GM19463 (cell line): ENCODE measurements at regions not wholly inside any gene's neighbourhood (a gene's known extent, or its start where the extent isn't known, plus 50 kb on each side); places are given as distances from the start of the nearest gene placed in this dataset.
"Not testable (repeated sequence)": the region's sequence is repeated elsewhere in the genome, so short reads cannot be mapped to it uniquely, and the experiment has no call there.

ENCODE experiments used
- ATAC-seq: cut with Tn5 transposase; IDR thresholded peaks from one replicate; pipeline ENCODE4 v1.9.1; 2021; ENCODE audit warnings: mild to moderate bottlenecking, moderate library complexity; ENCODE audit not compliant: unreplicated experiment

DNA sequence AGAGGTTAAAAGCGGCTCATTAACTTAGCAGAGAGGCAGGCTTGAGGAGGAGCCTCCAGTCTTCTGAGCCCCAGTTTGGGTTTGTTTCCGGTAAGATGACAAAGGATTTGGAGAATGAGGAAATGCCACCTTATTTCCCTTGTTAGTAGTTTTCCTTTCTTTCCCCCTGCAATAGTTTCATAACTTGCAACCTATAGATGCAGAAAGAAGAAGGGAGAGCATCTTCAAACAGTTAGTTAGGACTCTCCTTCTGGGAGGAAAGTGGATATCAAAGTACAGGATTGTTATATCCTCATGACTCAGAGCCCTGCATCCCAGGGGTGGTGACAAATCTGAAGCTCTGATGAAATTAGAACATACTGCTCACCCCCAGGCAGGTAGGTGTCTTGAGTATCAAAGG lies 180.7 kb upstream of the SLC38A2 start:
- no peak for ATAC-seq

DNA sequence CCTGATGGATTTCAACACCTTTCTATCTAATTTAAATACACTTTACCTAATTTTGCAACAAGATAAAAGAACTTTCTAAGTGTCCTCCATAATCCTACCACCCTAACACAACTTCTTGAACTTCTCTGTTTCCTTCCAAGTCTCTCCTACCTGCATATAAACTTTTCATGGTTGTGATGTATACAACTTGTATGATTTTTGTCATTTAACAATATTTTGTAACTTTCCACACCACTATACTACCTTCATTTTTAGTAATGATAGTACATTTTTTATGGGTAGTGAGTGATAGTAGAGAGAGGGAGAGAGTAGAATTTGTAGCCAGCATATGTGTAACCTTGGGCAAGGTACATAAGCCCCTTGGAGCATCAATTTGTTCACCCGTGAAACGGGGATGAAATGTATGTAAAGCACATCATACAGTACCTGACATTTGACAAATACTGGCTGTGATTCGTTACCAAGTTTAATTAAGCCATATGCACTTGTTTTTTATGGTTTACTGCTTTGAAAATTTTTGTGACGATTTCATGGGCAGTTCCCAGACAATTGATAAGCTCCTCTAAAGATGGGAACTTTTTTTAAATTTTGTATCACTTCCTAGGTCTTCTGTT lies 177.8 kb upstream of the SLC38A2 start:
- ATAC-seq = no peak

DNA sequence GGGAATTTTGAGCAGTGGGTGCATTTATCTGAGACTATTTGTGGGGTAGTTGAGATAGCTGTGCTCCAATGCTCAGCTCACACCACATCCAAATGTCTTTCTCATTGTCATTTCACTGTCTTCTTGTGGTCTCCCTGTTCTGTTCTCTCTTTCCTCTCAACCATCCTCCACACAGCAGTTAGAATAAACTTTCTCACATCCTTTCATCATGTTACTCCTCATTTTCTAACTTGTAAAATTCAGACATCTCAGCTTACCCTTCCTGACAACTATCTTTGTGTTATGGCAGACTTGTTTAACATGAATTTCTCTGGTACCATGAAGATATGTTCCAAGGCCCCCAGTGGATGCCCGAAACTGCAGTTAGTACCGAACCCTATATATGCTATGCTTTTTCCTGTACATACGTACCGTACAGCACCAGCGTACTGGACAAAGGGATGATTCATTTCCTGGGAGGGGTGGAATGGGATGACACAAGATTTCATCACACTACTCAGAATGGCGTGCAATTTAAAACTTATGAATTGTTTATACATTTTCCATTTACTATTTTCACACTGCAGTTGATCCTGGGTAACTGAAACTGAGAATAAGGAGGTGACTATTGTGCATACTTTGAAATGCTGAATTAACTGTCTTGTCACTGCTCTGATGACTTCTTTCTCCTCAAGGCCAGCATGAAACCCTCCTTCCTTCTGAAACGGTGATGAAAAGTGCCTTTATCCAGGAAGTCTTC lies 177.1 kb upstream of the SLC38A2 start:
- ATAC-seq = no peak

DNA sequence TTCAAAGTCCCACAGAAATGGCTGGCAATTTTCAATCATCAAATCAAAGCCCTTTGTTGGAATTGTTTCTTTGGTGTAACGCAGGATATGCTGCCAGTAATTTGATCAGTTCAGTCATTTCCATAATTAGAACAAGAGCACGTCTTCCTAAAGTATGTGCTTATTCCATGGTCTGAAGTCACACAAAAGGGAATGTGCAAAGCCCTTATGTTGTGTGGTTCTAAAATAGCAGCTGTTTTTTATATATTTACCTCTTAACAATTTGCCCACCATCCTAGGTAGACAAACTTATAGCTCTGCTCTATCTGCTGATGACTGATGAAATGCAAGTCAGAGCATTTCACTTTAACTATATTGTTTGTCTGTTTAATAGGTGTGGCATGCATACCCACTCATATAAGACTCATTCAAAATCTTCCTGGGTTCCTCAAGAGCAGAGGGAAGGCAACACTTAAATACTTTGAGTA lies 176.1 kb upstream of the SLC38A2 start:
- no peak for ATAC-seq

DNA sequence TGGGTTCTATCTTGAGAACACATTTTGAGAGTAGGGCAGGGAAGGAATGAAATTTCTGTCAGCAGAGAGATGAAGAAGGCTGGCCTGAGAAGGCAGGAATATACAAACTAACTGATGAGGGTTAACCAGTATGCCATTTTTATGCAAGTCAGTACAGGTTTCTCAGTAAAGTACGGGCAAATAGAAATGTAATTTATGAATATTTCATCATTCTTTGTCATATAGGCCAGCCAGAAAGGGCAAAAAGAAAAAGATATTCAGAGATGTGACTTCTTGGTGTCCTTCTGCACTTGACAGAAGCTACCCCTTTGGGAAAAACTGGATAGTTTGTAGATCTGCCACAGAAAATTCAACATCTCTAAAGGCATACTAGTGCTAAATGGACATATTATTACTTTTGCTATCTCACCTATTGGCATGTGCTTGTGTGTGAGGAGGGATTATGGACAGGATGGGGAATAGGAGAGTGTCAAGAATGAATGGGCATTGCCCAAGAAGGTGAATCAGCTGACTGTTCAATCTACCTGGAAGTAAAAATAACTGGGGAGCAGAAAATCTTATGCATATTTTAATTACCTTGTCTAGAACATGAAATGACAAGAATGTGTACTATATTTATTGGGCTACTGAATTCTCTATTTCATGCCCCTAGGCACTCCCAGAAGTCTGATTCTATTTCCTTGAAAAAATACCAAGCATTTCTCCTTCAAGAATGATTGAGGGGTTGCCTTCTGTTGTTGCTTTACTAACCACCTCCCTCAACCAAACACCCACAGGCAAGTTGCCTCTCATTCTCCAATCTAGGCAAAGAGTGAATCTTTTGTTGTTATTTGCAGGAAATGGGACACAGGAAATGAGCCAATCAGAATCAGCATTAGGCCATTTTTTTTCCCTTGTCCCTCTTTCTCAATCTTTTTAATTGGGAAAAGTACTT lies 175.1 kb upstream of the SLC38A2 start:
- ATAC-seq = no peak

DNA sequence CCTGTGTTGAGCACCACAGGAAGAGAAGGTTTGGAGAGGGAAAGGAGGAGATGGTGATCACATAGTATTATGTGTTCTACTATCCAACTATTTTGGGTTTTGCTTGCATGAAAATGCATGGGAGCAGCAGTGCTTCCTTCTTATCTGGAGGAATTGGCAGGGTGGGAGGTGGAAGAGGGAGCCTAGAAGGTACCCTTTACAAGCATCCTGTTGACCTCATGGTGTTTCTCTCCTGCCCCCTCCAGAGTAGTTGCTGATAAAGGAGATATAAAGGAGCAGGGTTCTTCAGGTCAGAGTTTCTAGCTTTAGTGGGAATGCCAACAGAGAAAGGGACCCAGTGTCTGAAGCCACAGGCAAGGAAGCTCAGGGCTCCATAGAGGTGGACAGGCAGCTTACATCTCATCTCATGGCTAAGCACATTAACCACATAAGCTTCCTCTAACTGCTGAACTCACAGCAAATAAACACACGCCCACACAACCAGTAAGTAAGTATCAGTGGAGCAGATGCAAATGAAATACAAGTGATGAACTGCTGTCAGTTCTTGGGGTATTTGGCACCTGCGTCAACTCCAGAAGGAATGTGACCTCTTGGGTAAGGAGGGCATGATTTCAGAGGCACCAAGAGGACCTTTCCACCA lies 174.2 kb upstream of the SLC38A2 start:
- ATAC-seq = peak; percentile 90

DNA sequence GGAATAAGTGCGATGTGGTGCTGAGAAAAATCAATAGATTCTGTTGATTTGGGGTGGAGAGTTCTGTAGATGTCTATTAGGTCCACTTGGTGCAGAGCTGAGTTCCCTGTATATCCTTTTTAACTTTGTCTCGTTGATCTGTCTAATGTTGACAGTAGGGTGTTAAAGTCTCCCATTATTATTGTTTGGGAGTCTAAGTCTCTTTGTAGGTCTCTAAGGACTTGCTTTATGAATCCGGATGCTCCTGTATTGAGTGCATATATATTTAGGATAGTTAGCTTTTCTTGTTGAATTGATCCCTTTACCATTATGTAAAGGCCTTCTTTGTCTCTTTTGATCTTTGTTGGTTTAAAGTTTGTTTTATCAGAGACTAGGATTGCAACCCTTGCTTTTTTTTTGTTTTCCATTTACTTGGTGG lies 170.8 kb upstream of the SLC38A2 start:
- ATAC-seq = not testable (repeated sequence)

DNA sequence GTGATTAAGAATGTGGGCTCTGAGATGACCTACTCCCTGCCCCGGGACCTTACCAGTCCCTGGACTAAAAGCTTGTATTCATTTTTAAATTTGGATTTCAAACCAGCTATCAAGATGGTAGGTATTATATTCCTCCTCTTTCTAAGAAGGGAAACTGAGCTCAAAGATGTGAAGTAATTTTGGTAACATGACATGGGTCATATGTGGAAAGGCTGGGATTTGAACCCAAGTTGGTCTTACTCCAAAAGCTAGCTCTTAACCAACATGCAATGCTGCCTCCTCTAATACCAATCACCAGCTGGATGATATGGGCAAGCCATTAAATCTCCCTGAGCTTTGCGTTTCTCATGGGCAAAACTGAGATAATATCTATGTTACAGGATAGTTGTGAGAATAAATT lies 166.4 kb upstream of the SLC38A2 start:
- ATAC-seq = no peak

DNA sequence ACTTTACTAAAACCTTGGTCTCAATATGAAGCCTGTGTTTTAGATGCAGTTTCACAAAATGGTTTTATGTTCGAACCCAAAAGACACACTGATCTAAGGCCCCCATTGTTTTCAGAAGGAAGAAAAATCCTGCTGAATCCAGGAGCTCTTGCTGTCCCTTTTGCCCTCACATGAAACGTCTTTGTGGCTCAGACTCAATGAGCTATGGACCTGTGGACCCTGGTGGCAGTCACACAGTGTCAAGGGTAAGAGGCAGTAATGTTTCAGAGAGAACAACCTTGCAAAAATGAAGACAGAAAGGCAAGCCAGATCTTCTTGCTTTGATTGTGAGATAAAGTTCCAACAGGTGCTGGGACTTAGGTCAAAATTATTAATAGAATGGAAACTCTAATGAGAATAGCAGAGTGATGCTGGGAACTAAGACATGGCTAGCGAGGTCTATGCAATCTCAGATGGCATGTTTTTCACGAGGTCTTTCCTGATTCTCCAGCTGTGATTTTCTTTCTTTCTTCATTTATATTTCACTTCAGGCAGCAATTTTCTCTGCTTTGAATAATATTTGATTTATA lies 164.9 kb upstream of the SLC38A2 start:
- ATAC-seq = no peak

DNA sequence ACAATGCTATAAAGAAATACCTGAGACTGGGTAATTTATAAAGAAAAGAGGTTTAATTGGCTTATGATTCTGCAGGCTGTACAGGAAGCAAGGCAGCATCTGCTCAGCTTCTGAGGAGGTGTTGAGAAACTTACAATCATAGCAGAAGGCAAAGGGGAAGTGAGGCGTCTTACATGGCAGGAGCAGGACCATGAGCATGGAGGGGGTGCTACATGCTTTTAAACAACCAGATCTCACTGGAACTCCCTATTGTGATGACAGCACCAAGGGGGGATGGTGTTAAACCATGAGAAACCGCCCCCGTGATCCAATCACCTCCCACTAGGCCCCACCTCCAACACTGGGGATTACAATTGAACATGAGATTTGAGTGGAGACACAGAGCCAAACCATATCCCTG lies 163.7 kb upstream of the SLC38A2 start:
- ATAC-seq = peak; percentile 91

DNA sequence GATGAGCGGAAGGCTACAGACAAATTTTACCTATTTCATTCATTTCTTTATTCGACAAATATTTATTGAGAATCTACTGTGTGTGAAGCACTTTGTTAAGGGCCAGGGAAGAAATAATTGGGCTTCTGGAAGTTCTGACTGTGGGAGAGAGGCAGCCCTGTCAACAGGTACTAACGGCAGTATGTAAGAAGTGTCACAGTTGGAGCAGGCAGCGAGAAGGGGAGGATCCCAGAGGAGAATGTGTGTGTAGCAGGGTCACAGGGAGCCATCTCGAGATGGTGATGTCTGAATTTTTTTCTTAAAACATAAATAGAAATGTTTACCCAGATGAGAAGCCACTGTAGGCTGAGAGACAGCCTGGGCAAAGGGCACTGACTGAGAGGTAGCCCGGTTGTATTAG lies 163.3 kb upstream of the SLC38A2 start:
- ATAC-seq = no peak

DNA sequence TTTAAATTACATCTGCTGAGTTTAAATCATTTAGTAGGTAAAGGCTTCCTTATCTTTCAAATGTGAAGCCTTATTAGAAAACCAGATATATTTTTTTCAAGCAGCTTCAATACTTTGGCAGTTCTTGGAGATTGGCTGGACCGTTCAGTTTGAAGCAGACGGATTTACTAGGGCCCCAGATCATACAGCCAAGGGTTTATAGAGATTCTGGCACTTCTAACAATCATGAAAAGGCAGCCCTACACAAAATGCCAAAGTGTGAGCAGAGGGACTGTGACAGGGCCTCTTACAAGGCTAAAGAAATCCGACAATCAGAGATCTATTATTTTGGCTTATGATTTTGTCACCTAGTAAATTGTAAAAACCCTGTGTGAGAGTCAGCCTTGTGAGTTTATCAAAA lies 162.8 kb upstream of the SLC38A2 start:
- no peak for ATAC-seq

DNA sequence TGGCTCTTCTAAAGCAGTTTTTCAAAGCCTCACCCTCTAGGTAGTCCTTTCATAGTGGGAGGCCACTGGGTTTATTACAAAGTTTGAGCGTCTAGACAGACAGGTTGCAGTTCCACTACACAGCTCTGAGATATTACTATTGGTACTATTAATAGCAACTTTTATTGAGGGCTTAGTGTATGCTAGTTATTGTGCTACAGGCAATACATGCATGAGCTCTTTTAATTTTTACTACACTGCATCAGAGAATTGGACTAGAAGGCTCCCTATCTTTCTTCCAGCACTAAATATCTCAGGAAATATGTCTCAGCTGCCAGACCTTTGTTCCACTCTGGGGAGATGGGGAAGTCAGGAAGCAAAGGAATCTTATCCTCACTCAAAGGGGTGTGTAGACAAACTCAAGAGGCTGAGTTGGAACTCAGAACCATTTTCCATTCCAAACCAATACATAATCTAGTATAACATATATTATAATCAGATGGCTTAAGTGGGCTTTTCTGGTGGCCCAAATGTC lies 161.8 kb upstream of the SLC38A2 start:
- ATAC-seq = no peak

DNA sequence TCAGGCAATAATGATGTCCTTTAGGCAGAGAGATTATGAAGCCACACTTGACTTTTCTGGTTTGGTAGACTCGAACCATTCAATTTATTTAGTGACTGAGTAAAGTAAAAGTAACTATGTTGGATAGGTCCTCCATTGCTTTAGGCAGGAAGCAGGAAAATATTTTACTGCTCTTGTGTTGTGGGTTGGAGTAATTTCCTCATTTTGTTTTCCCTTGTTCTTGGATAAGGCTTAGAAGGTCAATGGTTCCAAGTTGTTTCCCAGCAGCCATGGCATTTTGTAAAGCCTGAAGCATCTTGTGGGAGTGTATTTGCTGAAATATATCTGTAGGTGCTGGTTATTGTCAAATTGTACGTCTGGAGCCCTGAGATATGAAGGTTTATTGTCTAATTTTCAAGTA lies 161.2 kb upstream of the SLC38A2 start:
- no peak for ATAC-seq

DNA sequence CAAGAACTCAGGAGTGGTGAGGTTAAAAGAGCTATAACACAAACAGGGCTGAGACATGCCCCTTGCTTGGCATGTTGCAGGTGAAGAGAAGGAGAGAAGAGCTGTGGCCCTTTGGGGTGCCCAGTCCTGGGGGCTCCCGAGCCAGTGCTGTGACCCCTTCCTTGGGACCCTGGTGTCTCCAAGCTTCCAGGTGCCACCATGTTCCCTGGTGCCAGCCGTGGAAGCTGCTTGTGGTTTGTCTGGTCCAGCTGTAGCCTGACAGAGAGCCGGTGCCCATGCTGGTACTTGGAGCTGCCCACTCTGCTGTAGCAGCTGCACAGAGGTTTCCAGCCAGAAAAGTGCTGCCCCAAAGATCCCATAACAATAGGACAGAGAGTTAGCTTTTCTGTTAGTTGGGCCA lies 159.2 kb upstream of the SLC38A2 start:
- no peak for ATAC-seq

DNA sequence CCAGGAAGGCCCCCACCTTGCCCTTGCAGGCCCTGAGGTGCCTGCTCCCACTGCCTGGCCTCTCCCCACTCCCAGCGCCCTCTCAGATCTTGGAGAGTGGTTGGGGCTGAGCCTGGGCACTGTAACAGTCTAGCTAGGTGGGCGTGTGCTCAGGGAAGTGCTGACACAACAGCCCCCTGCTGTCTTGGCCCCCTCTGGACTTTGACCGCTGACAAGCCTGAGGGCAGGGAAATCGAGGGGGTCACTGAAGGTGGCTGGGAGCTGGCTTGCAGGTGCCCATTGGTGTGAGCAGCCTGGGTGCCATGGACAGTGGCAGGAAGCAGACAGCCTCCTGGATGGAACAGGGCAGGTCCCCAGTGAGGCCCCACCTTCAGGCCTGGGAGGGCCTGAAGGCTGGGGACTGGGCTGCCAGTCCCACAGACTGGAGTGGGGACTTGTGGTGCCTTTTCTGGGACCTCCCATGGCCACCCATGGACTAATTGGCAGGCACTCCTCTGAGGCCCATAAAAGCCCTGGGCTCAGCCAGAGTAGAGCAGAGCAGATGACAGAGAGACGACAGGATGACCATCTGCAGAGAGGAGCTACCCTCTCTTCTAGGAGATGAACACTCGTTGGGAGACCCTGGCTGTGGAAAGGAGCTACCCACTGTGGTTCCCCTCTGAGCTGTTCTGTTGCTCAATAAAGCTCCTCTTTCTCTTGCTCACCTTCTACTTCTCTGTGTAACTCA lies 158.6 kb upstream of the SLC38A2 start:
- no peak for ATAC-seq

DNA sequence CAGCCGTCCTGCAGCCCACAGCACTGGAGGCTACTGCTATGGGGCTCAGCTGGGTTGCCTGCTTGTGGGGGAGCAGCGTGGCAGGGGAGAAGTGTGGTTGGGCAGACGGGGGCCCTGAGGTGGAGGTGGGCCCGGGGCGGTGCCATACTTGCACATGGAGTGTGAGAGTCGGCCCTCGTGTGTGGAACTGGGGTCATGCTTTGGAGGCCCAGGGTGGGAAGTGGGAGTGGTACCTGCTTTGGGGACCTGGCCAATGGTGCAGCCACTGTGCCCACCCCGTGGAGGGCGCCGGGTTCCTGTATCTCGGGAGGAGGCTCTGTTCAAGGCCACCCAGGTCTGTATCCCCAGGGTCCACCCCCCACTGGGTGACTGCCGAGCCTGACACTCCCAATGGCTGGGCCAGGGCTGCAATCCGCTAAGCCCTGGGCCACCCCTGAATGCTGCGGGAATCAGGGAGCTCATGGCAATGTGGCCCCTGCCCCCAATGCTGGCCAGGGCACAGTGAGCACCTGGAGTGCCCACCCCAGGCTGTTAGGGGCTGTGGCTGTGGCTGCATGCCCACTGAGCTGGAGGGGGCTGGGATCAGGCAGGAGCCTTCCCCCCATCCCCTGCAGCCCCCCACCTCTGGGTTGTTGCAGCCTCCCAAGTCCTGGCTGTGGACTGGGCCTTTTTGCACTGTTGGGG lies 157.9 kb upstream of the SLC38A2 start:
- no peak for ATAC-seq

DNA sequence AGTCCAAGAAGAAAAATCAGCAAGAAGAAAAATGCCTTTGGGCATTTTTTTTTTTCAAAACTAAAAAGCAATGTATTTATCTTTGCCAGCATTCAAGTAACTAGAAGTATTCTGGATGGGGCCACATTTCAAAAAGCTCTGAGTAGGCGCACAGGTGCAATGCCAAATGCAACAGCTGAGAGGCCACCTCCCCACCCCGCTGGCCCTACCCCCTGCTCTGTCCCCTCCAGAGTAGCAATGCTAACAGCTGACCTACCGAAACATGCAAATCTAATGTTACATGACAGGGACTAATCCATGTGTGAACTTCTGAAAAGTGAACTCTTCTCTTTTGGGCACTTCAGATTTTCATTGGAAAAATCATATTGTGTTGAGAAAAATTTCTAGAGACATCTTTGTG lies 153.7 kb upstream of the SLC38A2 start:
- ATAC-seq = no peak

DNA sequence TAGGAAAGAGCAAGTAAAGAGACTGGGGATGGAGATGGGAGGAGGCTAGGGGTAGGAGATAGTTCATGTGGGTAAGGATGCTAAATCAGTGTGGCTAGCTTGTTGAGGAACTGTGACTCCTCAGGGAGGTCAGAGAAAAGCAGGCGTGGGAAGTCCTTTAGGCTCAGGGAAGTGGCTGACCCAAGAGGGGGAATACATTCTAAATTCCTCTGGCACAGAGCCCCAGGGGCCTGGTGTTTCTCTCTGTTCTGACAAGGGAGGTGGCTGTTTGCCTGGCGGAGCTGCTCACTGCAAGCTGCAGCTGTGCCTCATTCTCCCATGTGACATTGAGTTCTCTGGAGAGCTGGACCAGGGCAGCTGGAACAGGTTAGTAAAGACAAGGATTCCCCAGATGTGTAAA lies 152.2 kb upstream of the SLC38A2 start:
- ATAC-seq = no peak
